Right atrium auricular region (tissue), 2 donors: ENCODE measurements at regions not wholly inside any gene's neighbourhood (a gene's known extent, or its start where the extent isn't known, plus 50 kb on each side); places are given as distances from the start of the nearest gene placed in this dataset.

Experiments
- DNase-seq: peaks from one replicate; pipeline ENCODE4 v3.0.0-alpha.2; 2019; ENCODE audit warnings: low spot score
- H3K27ac ChIP-seq, 2 donors: fragments of 200-600 bp; sonication (generic); 1 replicate in 1 of 2; 2 replicates in 1 of 2; pipeline ENCODE4 v1.5.1; 2016 to 2019
- H3K27me3 ChIP-seq, 2 donors: fragments of 200-600 bp; sonication (generic); one replicate each; pipeline versions ENCODE4 v1.5.1 to v1.6.0; 2017 to 2019
- H3K36me3 ChIP-seq: fragments of 200-600 bp; sonication (generic); one replicate; pipeline ENCODE4 v1.5.1; 2016
- H3K4me1 ChIP-seq, 2 donors: fragments of 200-600 bp; sonication (generic); one replicate each; pipeline versions ENCODE4 v1.5.1 to v1.6.0; 2017 to 2019
- H3K4me3 ChIP-seq, 2 donors: fragments of 200-600 bp; sonication (generic); 1 replicate in 1 of 2; 2 replicates in 1 of 2; pipeline ENCODE4 v1.5.1; 2017 to 2019; ENCODE audit warnings: mild to moderate bottlenecking in 1 of 2, moderate library complexity in 1 of 2
- H3K9me3 ChIP-seq, 2 donors: fragments of 200-600 bp; sonication (generic); one replicate each; pipeline ENCODE4 v1.5.1; 2019
- CTCF ChIP-seq, 2 donors: fragments of 200-600 bp; sonication (generic); IDR thresholded peaks; one replicate each; pipeline ENCODE4 v1.5.1; 2019; ENCODE audit warnings: antibody characterized with exemption in 2 of 2

- H3K4me1 ChIP-seq, result no peaks in the 10 kb centered on the region
- no peak overlapping the region for H3K4me3 ChIP-seq
- H3K36me3 ChIP-seq, result no peaks in the 10 kb centered on the region
- H3K9me3 ChIP-seq, result peaks cover 0 to 5% of the 10 kb centered on the region in 2 donors
- no peaks in the 10 kb centered on the region for H3K27me3 ChIP-seq
- H3K27ac ChIP-seq, result no peak overlapping the region
- no peak for TF ChIP-seq CTCF (IDR thresholded peaks at IDR 0.05)
- no peak for DNase-seq
Measured at GRCh38 chr3:95939235-95939809, 875.1 kb upstream of the EPHA6 start.

DNA sequence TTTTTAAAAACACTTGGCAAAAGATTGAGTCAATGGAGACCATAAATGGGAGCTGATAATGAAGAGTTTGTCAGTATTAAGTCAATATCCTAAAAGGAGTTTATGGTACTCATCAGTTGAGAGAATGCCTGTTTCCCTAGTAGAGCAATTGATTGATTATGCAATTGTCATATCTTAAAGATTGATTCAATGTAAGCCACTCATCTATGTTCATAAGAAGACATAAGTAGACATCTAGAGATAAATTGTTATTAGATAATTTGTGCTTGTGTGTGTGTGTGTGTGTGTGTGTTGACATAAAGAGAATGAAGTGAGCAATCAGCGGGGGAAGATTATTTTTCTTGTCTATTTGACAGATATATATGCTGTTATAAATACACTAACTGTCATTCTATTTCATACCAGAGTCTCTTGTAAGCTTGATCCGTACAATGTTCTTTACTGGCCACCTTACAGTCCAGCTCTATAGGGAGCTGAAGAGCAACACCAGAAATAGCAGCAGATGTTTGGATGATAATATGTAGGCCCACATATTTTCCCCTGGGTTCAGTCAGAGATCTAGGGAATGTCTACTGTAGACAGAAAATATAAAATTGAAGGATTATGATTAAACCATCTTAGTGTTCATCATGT lies 848.6 kb upstream of the EPHA6 start:
- H3K9me3 ChIP-seq, result no peaks in the 10 kb centered on the region
- H3K27ac ChIP-seq, result no peak overlapping the region
- no peak overlapping the region for H3K4me3 ChIP-seq
- no peaks in the 10 kb centered on the region for H3K4me1 ChIP-seq
- TF ChIP-seq CTCF (IDR thresholded peaks at IDR 0.05), result no peak
- no peaks in the 10 kb centered on the region for H3K27me3 ChIP-seq
- no peaks in the 10 kb centered on the region for H3K36me3 ChIP-seq
- DNase-seq, result no peak

DNA sequence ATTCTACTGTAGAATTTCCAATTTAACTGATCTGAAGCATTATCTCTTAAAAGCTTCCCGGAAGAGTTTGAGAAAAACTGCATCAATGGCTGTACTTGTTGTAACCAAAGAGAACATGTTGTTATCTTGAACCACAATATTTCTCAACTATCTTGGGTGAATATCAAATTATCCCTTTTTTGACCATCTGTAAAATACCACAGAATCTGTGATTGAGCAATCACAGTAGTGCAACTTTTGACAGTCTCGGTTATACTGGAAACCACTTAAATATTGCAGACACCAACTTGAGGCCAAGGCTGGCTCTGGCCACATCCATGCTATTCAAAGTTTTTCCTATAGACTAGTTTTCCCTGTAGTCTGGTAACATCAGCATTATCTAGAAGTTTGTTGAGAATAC lies 842.8 kb upstream of the EPHA6 start:
- Histone ChIP-seq H3K4me3 (no peak overlapping the region), H3K4me1 (no peaks in the 10 kb centered on the region), H3K27me3 (no peaks in the 10 kb centered on the region), H3K9me3 (no peaks in the 10 kb centered on the region), H3K27ac (peak overlapping the region in 1 of 2 donors; percentile 54), H3K36me3 (no peaks in the 10 kb centered on the region)
- TF ChIP-seq CTCF (IDR thresholded peaks at IDR 0.05), result no peak
- no peak for DNase-seq

DNA sequence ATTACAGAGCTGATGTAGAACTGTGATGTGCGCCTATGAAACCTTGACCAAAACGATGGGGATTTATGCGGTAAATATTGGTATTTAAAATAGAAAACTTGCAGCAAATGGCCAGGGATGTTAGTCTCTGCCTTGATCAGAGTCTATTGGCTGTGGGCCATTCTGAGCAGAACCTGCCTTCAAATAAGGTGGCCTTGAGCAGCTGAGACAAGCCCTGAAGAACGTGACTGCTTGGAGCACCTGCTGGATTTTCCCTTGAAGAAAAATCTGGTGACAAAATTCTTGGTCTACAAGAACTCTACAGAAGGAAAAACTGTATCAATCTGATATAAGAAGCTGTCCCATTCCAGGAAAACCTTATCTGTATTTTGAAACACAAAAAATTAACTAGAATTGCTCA lies 820.1 kb upstream of the EPHA6 start:
- no peaks in the 10 kb centered on the region for H3K36me3 ChIP-seq
- no peak for TF ChIP-seq CTCF (IDR thresholded peaks at IDR 0.05)
- DNase-seq, result no peak

GRCh38 chr3:96000966-96001365 lies 813.4 kb upstream of the EPHA6 start:
- Histone ChIP-seq H3K4me3 (no peak overlapping the region), H3K27me3 (no peaks in the 10 kb centered on the region), H3K36me3 (no peaks in the 10 kb centered on the region), H3K9me3 (no peaks in the 10 kb centered on the region), H3K4me1 (no peaks in the 10 kb centered on the region), H3K27ac (no peak overlapping the region)
- no peak for DNase-seq
- TF ChIP-seq CTCF (IDR thresholded peaks at IDR 0.05), result no peak

More for the DNA sequence above, 820.1 kb upstream of the EPHA6 start:
- H3K27ac ChIP-seq, result no peak overlapping the region
- H3K9me3 ChIP-seq, result no peaks in the 10 kb centered on the region
- no peak overlapping the region for H3K4me3 ChIP-seq
- no peaks in the 10 kb centered on the region for H3K27me3 ChIP-seq
- no peaks in the 10 kb centered on the region for H3K4me1 ChIP-seq
